Endothelial cell of umbilical vein (primary cell): ENCODE measurements at regions not wholly inside any gene's neighbourhood (a gene's known extent, or its start where the extent isn't known, plus 50 kb on each side); places are given as distances from the start of the nearest gene placed in this dataset.

Experiments
- BruUV-seq: library from RNA; stranded (reverse); fragments of 400-500 nt; replicated peaks from 2 replicates; lab custom pipeline; 2021; lab: Mats Ljungman, UMichigan
- CTCF ChIA-PET: fragments of 300-600, 350-600 bp; sonication (Branson Sonifier 250); formaldehyde crosslinking; loops from one replicate; lab custom pipeline; 2021; ENCODE audit warnings: antibody characterized with exemption, inconsistent platforms; lab: Charles Lee
- POLR2A ChIA-PET: fragments of 300-600, 350-600 bp; sonication (Branson Sonifier 250); formaldehyde crosslinking; loops from one replicate; lab custom pipeline; 2021; ENCODE audit warnings: antibody characterized with exemption, inconsistent platforms; lab: Charles Lee
- DNase-seq: peaks from one replicate; pipeline ENCODE4 v3.0.0-alpha.2; 2011; ENCODE audit warnings: low read depth, low spot score
- FAIRE-seq: peaks from 2 replicates; lab custom pipeline; 2011; peaks lifted over from hg19 to GRCh38; lab: Jason Lieb, UNC
- H2AFZ ChIP-seq: 2 replicates; pipeline ENCODE4 v1.6.0; 2012; ENCODE audit warnings: low read depth, low read length, control low read depth, inconsistent platforms
- H3K27ac ChIP-seq: 2 replicates; pipeline ENCODE4 v1.5.1; 2011; ENCODE audit warnings: low read depth, mild to moderate bottlenecking, control low read depth, low read length, moderate library complexity; ENCODE audit not compliant: insufficient read depth
- H3K27me3 ChIP-seq, 2 experiments: 2 replicates each; pipeline versions ENCODE4 v1.6.0 to v1.6.1; 2011; ENCODE audit warnings: low read length in 2 of 2, mixed read lengths in 1 of 2; ENCODE audit not compliant: control insufficient read depth in 2 of 2, insufficient read depth in 2 of 2
- H3K36me3 ChIP-seq, 2 experiments: 2 replicates in 1 of 2; 3 replicates in 1 of 2; pipeline ENCODE4 v1.5.1; 2011; ENCODE audit warnings: low read length in 2 of 2, mild to moderate bottlenecking in 1 of 2, moderate library complexity in 1 of 2; ENCODE audit not compliant: control insufficient read depth in 2 of 2, insufficient read depth in 2 of 2; ENCODE audit errors: extremely low read depth in 1 of 2
- H3K4me1 ChIP-seq: 3 replicates; pipeline ENCODE4 v1.5.1; 2011; ENCODE audit warnings: mild to moderate bottlenecking, low read length; ENCODE audit not compliant: control insufficient read depth, insufficient read depth; ENCODE audit errors: extremely low read depth
- H3K4me2 ChIP-seq: 2 replicates; pipeline ENCODE4 v1.6.1; 2011; ENCODE audit warnings: low read length, control low read depth, mixed read lengths; ENCODE audit not compliant: insufficient read depth
- H3K4me3 ChIP-seq, 3 experiments: fragments of 200-600 bp in 1 of 3; sonication (generic), shearing (Covaris generic) in 1 of 3; replicated peaks in 1 of 3; 2 replicates each; pipeline ENCODE4 v1.5.1; 2011 to 2016; ENCODE audit warnings: control low read depth in 3 of 3, low read length in 3 of 3, mild to moderate bottlenecking in 2 of 3, inconsistent platforms in 1 of 3, low read depth in 1 of 3, moderate library complexity in 1 of 3; ENCODE audit not compliant: insufficient read depth in 1 of 3
- H3K79me2 ChIP-seq: 2 replicates; pipeline ENCODE4 v1.6.0; 2012; ENCODE audit warnings: low read length, inconsistent platforms; ENCODE audit not compliant: control insufficient read depth, insufficient read depth
- H3K9ac ChIP-seq: replicated peaks from 2 replicates; pipeline ENCODE3; 2011; ENCODE audit warnings: low read length, control low read depth; ENCODE audit not compliant: insufficient read depth; ENCODE audit errors: extremely low read depth
- H3K9me1 ChIP-seq: replicated peaks from 3 replicates; pipeline ENCODE4 v1.6.0; 2011; ENCODE audit warnings: mild to moderate bottlenecking, low read length; ENCODE audit not compliant: control insufficient read depth, insufficient read depth; ENCODE audit errors: extremely low read depth
- H3K9me3 ChIP-seq: replicated peaks from 2 replicates; pipeline ENCODE4 v1.5.1; 2012; ENCODE audit warnings: low read length, inconsistent platforms; ENCODE audit not compliant: control insufficient read depth, insufficient read depth
- H4K20me1 ChIP-seq: replicated peaks from 2 replicates; pipeline ENCODE3; 2011; ENCODE audit warnings: mild to moderate bottlenecking, low read length; ENCODE audit not compliant: control insufficient read depth, insufficient read depth; ENCODE audit errors: extremely low read depth
- EZH2 ChIP-seq: IDR thresholded peaks from 2 replicates; pipeline ENCODE4 v1.6.1; 2012; ENCODE audit warnings: borderline replicate concordance, low read depth, mild to moderate bottlenecking, moderate library complexity, low read length, inconsistent platforms; ENCODE audit not compliant: severe bottlenecking
- JUN ChIP-seq: IDR thresholded peaks from 2 replicates; pipeline ENCODE4 v1.6.1; 2011; ENCODE audit warnings: borderline replicate concordance, low read depth; ENCODE audit not compliant: insufficient read length, insufficient read depth
- MYC ChIP-seq: IDR thresholded peaks from one replicate; pipeline ENCODE4 v1.6.1; 2011; ENCODE audit warnings: mild to moderate bottlenecking, low read depth, low read length
- POLR2AphosphoS5 ChIP-seq: IDR thresholded peaks from 2 replicates; pipeline ENCODE4 v1.6.1; 2012; ENCODE audit warnings: low read depth, mild to moderate bottlenecking, control low read depth, low read length, moderate library complexity; ENCODE audit not compliant: insufficient read depth
- dilution Hi-C: fragments of 300-500 bp; cut with MboI; formaldehyde crosslinking; loops from one replicate; pipeline ENCODE4 v1.15.0; 2019; ENCODE audit warnings: low sequenced_read_pairs; ENCODE audit not compliant: extremely low pct_ligation_motif_present
- intact Hi-C: fragments of 100-400 bp; cut with micrococcal nuclease; formaldehyde crosslinking; loops from one replicate; pipeline ENCODE4 v1.10.0; 2022
- TF ChIP-seq, protein P1 (sequence below), 2 donors: IDR thresholded peaks; 1 replicate in 1 of 2; 2 replicates in 1 of 2; pipeline ENCODE4 v1.5.1; 2011; ENCODE audit warnings: low read length in 2 of 2, mild to moderate bottlenecking in 2 of 2, moderate library complexity in 2 of 2, control low read depth in 1 of 2, inconsistent platforms in 1 of 2, low read depth in 1 of 2; ENCODE audit not compliant: insufficient read depth in 1 of 2; ENCODE audit errors: extremely low read depth in 1 of 2
- TF ChIP-seq, protein P2 (sequence below): IDR thresholded peaks from 2 replicates; pipeline ENCODE4 v1.6.1; 2011; ENCODE audit not compliant: insufficient read depth, insufficient read length

DNA sequence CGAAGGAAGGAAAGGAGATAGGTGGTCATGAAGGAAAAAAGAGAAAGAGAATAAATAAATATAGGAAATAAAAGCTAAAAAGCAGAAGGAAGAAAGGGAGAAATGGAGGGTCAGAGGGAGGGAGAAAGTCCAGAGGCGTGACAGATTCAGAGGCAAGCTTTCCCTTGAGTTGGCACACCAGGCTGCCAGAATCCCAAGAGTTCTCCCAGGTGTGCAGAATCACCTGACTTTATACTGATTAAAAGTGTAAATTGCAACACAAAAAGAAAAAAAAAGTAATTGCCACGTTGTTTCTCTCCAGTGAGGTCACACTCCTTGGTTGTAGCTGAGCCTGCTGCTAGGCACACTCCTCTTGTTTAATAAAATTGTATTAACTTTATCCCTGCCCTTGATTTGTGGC is 669.9 kb upstream of the PKN2 start:
- dilution Hi-C loops (no loop called here), intact Hi-C loops (no loop called here)
- BruUV-seq: no TSS peak
- no peak overlapping the region for H3K4me2 ChIP-seq
- H3K9me3 ChIP-seq: no peaks in the 10 kb centered on the region
- H4K20me1 ChIP-seq: no peaks in the 10 kb centered on the region
- H3K9me1 ChIP-seq: no peaks in the 10 kb centered on the region
- no peaks in the 10 kb centered on the region for H3K79me2 ChIP-seq
- no peak overlapping the region for H3K27ac ChIP-seq
- H3K4me3 ChIP-seq: no peak overlapping the region
- no peaks in the 10 kb centered on the region for H3K36me3 ChIP-seq
- ChIA-PET POLR2A (no interaction called here), CTCF (interaction anchor here (0.6 to 1.3 kb wide), 5 partner anchors 13 to 49 kb away, joined by 3 to 5 read pairs (median 3); no protein-coding TSS in a partner anchor)
- no peak overlapping the region for H2AFZ ChIP-seq
- TF ChIP-seq POLR2AphosphoS5 (no peak), MYC (no peak), EZH2 (no peak), JUN (no peak)
- TF ChIP-seq, protein P1, sequence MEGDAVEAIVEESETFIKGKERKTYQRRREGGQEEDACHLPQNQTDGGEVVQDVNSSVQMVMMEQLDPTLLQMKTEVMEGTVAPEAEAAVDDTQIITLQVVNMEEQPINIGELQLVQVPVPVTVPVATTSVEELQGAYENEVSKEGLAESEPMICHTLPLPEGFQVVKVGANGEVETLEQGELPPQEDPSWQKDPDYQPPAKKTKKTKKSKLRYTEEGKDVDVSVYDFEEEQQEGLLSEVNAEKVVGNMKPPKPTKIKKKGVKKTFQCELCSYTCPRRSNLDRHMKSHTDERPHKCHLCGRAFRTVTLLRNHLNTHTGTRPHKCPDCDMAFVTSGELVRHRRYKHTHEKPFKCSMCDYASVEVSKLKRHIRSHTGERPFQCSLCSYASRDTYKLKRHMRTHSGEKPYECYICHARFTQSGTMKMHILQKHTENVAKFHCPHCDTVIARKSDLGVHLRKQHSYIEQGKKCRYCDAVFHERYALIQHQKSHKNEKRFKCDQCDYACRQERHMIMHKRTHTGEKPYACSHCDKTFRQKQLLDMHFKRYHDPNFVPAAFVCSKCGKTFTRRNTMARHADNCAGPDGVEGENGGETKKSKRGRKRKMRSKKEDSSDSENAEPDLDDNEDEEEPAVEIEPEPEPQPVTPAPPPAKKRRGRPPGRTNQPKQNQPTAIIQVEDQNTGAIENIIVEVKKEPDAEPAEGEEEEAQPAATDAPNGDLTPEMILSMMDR (IDR thresholded peaks at IDR 0.05; ENCODE audit: extremely low read depth in 1 of 2, insufficient read depth in 1 of 2, low read depth in 1 of 2, low read length in 2 of 2): no peak
- TF ChIP-seq, protein P2, sequence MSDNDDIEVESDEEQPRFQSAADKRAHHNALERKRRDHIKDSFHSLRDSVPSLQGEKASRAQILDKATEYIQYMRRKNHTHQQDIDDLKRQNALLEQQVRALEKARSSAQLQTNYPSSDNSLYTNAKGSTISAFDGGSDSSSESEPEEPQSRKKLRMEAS: no peak
- peaks cover 19% of the 10 kb centered on the region for H3K4me1 ChIP-seq
- no peaks in the 10 kb centered on the region for H3K27me3 ChIP-seq
- H3K9ac ChIP-seq: no peak overlapping the region
- DNase-seq: no peak
- no peak for FAIRE-seq
